Ovary (tissue), 3 donors: ENCODE measurements at regions not wholly inside any gene's neighbourhood (a gene's known extent, or its start where the extent isn't known, plus 50 kb on each side); places are given as distances from the start of the nearest gene placed in this dataset.

Experiments used
- EP300 ChIP-seq: sonication (generic); formaldehyde crosslinking; IDR thresholded peaks from one replicate; pipeline ENCODE4 v1.6.1; 2017; ENCODE audit warnings: antibody characterized with exemption
- POLR2A ChIP-seq: fragments of 450-650 bp; IDR thresholded peaks from one replicate; pipeline ENCODE4 v1.6.1; 2017; ENCODE audit warnings: antibody characterized with exemption, mild to moderate bottlenecking, moderate library complexity
- TF ChIP-seq, protein P1 (sequence below), 3 donors: fragments of 450-650 bp in 2 of 3; fragments of 200-600 bp in 1 of 3; IDR thresholded peaks; one replicate each; pipeline versions ENCODE4 v1.5.1 to v1.8.0; 2016 to 2022; ENCODE audit warnings: antibody characterized with exemption in 3 of 3, mild to moderate bottlenecking in 1 of 3
- donor health status: DM: no; HTN: no; CAD: no.

- TF ChIP-seq, protein P1, sequence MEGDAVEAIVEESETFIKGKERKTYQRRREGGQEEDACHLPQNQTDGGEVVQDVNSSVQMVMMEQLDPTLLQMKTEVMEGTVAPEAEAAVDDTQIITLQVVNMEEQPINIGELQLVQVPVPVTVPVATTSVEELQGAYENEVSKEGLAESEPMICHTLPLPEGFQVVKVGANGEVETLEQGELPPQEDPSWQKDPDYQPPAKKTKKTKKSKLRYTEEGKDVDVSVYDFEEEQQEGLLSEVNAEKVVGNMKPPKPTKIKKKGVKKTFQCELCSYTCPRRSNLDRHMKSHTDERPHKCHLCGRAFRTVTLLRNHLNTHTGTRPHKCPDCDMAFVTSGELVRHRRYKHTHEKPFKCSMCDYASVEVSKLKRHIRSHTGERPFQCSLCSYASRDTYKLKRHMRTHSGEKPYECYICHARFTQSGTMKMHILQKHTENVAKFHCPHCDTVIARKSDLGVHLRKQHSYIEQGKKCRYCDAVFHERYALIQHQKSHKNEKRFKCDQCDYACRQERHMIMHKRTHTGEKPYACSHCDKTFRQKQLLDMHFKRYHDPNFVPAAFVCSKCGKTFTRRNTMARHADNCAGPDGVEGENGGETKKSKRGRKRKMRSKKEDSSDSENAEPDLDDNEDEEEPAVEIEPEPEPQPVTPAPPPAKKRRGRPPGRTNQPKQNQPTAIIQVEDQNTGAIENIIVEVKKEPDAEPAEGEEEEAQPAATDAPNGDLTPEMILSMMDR (IDR thresholded peaks at IDR 0.05), result no peak
- TF ChIP-seq POLR2A (no peak), EP300 (no peak)
These were observed 1449.4 kb downstream of the CDH11 start for GRCh38 chr16:63672493-63672892.
